Psoas muscle (tissue), 7 donors: ENCODE measurements at regions not wholly inside any gene's neighbourhood (a gene's known extent, or its start where the extent isn't known, plus 50 kb on each side); places are given as distances from the start of the nearest gene placed in this dataset.

Experiments used
- ATAC-seq, 4 donors: fragments of 200-7000 bp; cut with Tn5 transposase; one replicate each; pipeline ENCODE4 v1.9.1; 2020; ENCODE audit warnings: moderate library complexity in 3 of 4, mild to moderate bottlenecking in 2 of 4
- DNase-seq, 2 donors: peaks; one replicate each; pipeline ENCODE4 v3.0.0-alpha.2; 2020
- H3K27ac ChIP-seq: fragments of 200-600 bp; one replicate; pipeline ENCODE4 v1.8.0; 2022
- H3K27me3 ChIP-seq, 3 donors: fragments of 200-600 bp in 1 of 3; one replicate each; pipeline versions ENCODE4 v1.6.1 to v1.8.0; 2013 to 2022; ENCODE audit warnings: low read length in 2 of 3, mild to moderate bottlenecking in 2 of 3, moderate library complexity in 1 of 3; ENCODE audit not compliant: insufficient read depth in 3 of 3
- H3K36me3 ChIP-seq, 2 donors: fragments of 200-600 bp in 1 of 2; one replicate each; pipeline versions ENCODE4 v1.6.1 to v1.8.0; 2013 to 2022; ENCODE audit warnings: low read depth in 1 of 2, mild to moderate bottlenecking in 1 of 2, moderate library complexity in 1 of 2; ENCODE audit not compliant: insufficient read depth in 1 of 2
- H3K4me1 ChIP-seq: fragments of 200-600 bp; one replicate; pipeline ENCODE4 v1.8.0; 2022
- H3K4me3 ChIP-seq: fragments of 200-600 bp; one replicate; pipeline ENCODE4 v1.8.0; 2022; ENCODE audit warnings: mild to moderate bottlenecking
- H3K9me3 ChIP-seq: fragments of 200-600 bp; one replicate; pipeline ENCODE4 v1.8.0; 2022
- CTCF ChIP-seq: fragments of 200-600 bp; IDR thresholded peaks from one replicate; pipeline ENCODE4 v1.8.0; 2022; ENCODE audit warnings: antibody characterized with exemption
- WGBS, 3 donors: extraction: QIAGEN DNeasy Blood & Tissue Kit; methylation state at CpG; one replicate each; pipeline versions ENCODE4 v1.1.6 to v1.1.7; 2013; 5-methylcytosine and 5-hydroxymethylcytosine counted together
- intact Hi-C, 2 donors: fragments of 100-400 bp; cut with DNase I; formaldehyde crosslinking; loops; one replicate each; pipeline versions ENCODE4 v1.11.0 to v1.14.2; 2022
- donor health status: healthy with polysubstance abuse.
- donor health status: DM: no; HTN: no; CAD: no; lungs with moderate emphysema.
- donor health status: Bipolar disorder and iron deficiency.
- donor health status: healthy.
- donor health status: DM: yes; HTN: yes; CAD: no.
- donor health status: DM: no; HTN: no; CAD: no.
- donor health status: DM: yes; HTN: yes; CAD: no.

GRCh38 chr15:59936741-59937140 is 67.4 kb upstream of the FOXB1 start:
- Histone ChIP-seq H3K4me1 (no peaks in the 10 kb centered on the region), H3K4me3 (no peak overlapping the region), H3K9me3 (no peaks in the 10 kb centered on the region), H3K36me3 (no peaks in the 10 kb centered on the region), H3K27ac (no peak overlapping the region), H3K27me3 (peaks cover 2 to 17% (median 3%) of the 10 kb centered on the region in 3 donors)
- WGBS, 3 donors = 17 to 19% (median 17%) methylated on average over 8 of the region's 8 CpGs
- TF ChIP-seq CTCF = no peak
- no peak for ATAC-seq
- DNase-seq = no peak
- intact Hi-C loops = no loop called here

DNA sequence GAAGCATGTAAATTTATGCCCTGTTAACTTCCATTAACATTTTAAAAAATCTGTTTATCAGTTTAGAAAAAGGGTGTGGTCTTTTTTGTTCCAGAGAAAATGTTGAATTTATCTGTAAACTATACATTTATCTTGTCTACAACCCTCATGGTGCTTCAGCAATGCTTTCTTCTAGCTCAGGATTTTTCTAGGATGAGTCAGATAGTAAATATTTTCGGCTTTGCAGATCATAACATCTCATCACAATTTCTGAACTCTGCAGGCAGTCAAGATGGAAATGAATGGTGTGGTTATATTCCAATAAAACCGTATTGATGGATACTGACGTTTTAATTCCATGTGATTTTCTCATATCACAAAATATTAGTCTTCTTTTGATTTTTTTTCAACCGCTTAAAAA is 70.5 kb upstream of the FOXB1 start:
- H3K9me3 ChIP-seq = no peaks in the 10 kb centered on the region
- H3K36me3 ChIP-seq = no peaks in the 10 kb centered on the region
- H3K27ac ChIP-seq = no peak overlapping the region
- H3K4me1 ChIP-seq = no peaks in the 10 kb centered on the region
- peaks cover 2 to 24% (median 10%) of the 10 kb centered on the region in 3 donors for H3K27me3 ChIP-seq
- ATAC-seq (no peak), DNase-seq (no peak)
- 65 to 73% (median 65%) methylated on average over 4 of the region's 4 CpGs for WGBS, 3 donors
- intact Hi-C loops = no loop called here
- H3K4me3 ChIP-seq = no peak overlapping the region
- no peak for TF ChIP-seq CTCF

DNA sequence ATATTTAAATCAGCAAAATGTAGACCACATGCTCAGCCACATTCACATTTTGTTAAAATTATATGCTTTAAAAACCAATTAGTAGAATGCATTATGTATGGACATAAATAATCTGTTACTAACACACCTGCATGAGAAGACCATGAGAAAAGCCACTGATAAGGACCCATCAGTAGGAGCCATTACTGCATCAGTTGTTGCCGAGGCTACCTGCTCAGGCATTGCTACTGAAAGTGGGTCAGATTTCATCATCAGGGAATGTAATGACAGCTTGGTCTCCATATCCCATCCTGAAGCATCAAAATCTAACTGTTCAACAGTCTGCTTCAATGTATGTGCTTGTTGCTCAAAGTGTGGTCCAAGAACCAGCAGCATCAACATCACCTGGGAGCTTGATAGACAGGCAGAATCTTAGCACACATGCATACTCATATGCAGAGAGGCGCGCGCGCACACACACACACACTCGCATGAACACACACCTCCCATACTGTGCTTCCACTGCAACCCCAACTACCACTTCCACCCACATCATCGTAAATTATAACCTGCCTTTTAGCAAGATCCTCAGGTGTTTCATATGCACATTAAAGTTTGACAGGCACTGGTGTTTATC is 72.4 kb upstream of the FOXB1 start:
- H3K36me3 ChIP-seq = no peaks in the 10 kb centered on the region
- WGBS, 3 donors = 87 to 92% (median 90%) methylated on average over 7 of the region's 7 CpGs
- TF ChIP-seq CTCF = no peak

GRCh38 chr15:59924812-59925522 is 79.1 kb upstream of the FOXB1 start:
- intact Hi-C loops = loop anchor here in 1 of 2 donors (10.0 kb wide), 1 partner anchor 60 kb away; no protein-coding TSS in a partner anchor
- ATAC-seq (no peak), DNase-seq (no peak)
- 46 to 51% (median 46%) methylated on average over 8 of the region's 8 CpGs for WGBS, 3 donors
- H3K4me3 ChIP-seq = no peak overlapping the region
- H3K27me3 ChIP-seq = peaks cover 2 to 21% (median 6%) of the 10 kb centered on the region in 3 donors
- no peak for TF ChIP-seq CTCF
- H3K36me3 ChIP-seq = no peaks in the 10 kb centered on the region
- H3K4me1 ChIP-seq = no peaks in the 10 kb centered on the region
- no peak overlapping the region for H3K27ac ChIP-seq
- H3K9me3 ChIP-seq = no peaks in the 10 kb centered on the region

More for the DNA sequence above, 72.4 kb upstream of the FOXB1 start:
- Histone ChIP-seq H3K4me1 (no peaks in the 10 kb centered on the region), H3K4me3 (no peak overlapping the region), H3K27me3 (peaks cover 2 to 13% (median 13%) of the 10 kb centered on the region in 3 donors), H3K27ac (no peak overlapping the region), H3K9me3 (no peaks in the 10 kb centered on the region)
- ATAC-seq (no peak), DNase-seq (no peak)
- intact Hi-C loops = no loop called here
